Activated CD8-positive, alpha-beta memory T cell treated with anti-CD3 and anti-CD28 coated beads for 48 hours (primary cell): ENCODE measurements at regions not wholly inside any gene's neighbourhood (a gene's known extent, or its start where the extent isn't known, plus 50 kb on each side); places are given as distances from the start of the nearest gene placed in this dataset.

Source experiments
- DNase-seq, 3 experiments: peaks; one replicate each; pipeline ENCODE4 v3.0.0-alpha.2; 2020; ENCODE audit warnings: low read depth in 2 of 3, low spot score in 2 of 3

GRCh38 chr2:67462738-67463496 lies 65.8 kb downstream of the ETAA1 start:
- DNase-seq, result no peak

- DNase-seq, result no peak
Observed at GRCh38 chr2:67463810-67464209, 66.7 kb downstream of the ETAA1 start.

GRCh38 chr2:67465623-67466022 lies 68.5 kb downstream of the ETAA1 start:
- DNase-seq, result no peak

GRCh38 chr2:67466734-67467133 lies 69.6 kb downstream of the ETAA1 start:
- no peak for DNase-seq

- no peak for DNase-seq
Observed at GRCh38 chr2:67471681-67472080, 74.5 kb downstream of the ETAA1 start.

- no peak for DNase-seq
Observed at GRCh38 chr2:67476809-67477790, 80.0 kb downstream of the ETAA1 start.

- DNase-seq, result no peak
Observed at GRCh38 chr2:67479261-67479660, 82.1 kb downstream of the ETAA1 start.

- no peak for DNase-seq
Observed at GRCh38 chr2:67485431-67485830, 88.3 kb downstream of the ETAA1 start.

- no peak for DNase-seq
Observed at GRCh38 chr2:67486041-67486796, 89.1 kb downstream of the ETAA1 start.

GRCh38 chr2:67487993-67488392 lies 90.9 kb downstream of the ETAA1 start:
- no peak for DNase-seq

GRCh38 chr2:67489396-67489795 lies 92.3 kb downstream of the ETAA1 start:
- no peak for DNase-seq

GRCh38 chr2:67498931-67499330 lies 101.8 kb downstream of the ETAA1 start:
- DNase-seq, result no peak

- no peak for DNase-seq
Observed at GRCh38 chr2:67499989-67500388, 102.9 kb downstream of the ETAA1 start.

- no peak for DNase-seq
Observed at GRCh38 chr2:67500541-67500940, 103.4 kb downstream of the ETAA1 start.

- no peak for DNase-seq
Observed at GRCh38 chr2:67502346-67503065, 105.4 kb downstream of the ETAA1 start.

- no peak for DNase-seq
Observed at GRCh38 chr2:67503066-67503795, 106.1 kb downstream of the ETAA1 start.

- DNase-seq, result no peak
Observed at GRCh38 chr2:67510745-67511144, 113.6 kb downstream of the ETAA1 start.

- no peak for DNase-seq
Observed at GRCh38 chr2:67514515-67514914, 117.4 kb downstream of the ETAA1 start.

GRCh38 chr2:67515056-67515455 lies 117.9 kb downstream of the ETAA1 start:
- no peak for DNase-seq

- no peak for DNase-seq
Observed at GRCh38 chr2:67515538-67515937, 118.4 kb downstream of the ETAA1 start.
